ENCODE measurements at regions not wholly inside any gene's neighbourhood (a gene's known extent, or its start where the extent isn't known, plus 50 kb on each side); places are given as distances from the start of the nearest gene placed in this dataset.
A peak's percentile ranks its signal among the peaks of the same experiment; 100 is the strongest.
"Not testable (repeated sequence)": the region's sequence is repeated elsewhere in the genome, so short reads cannot be mapped to it uniquely, and the experiment has no call there.

- Histone ChIP-seq H3K27ac (no peak overlapping the region), H3K4me1 (no peaks in the 10 kb centered on the region), H3K36me3 (ENCODE audit: low read depth, missing control alignments) (no peaks in the 10 kb centered on the region), H3K9me3 (no peaks in the 10 kb centered on the region), H3K27me3 (no peaks in the 10 kb centered on the region), H3K4me3 (no peak overlapping the region)
- 69 to 85% methylated on average over 2 of the region's 2 CpGs for WGBS, 2 donors
- intact Hi-C loops (cut with DNase I; ENCODE audit: low total_unique reads), result no loop called here
- no peak for DNase-seq
- TF ChIP-seq POLR2A (IDR thresholded peaks at IDR 0.05), result no peak
- TF ChIP-seq, protein P1, sequence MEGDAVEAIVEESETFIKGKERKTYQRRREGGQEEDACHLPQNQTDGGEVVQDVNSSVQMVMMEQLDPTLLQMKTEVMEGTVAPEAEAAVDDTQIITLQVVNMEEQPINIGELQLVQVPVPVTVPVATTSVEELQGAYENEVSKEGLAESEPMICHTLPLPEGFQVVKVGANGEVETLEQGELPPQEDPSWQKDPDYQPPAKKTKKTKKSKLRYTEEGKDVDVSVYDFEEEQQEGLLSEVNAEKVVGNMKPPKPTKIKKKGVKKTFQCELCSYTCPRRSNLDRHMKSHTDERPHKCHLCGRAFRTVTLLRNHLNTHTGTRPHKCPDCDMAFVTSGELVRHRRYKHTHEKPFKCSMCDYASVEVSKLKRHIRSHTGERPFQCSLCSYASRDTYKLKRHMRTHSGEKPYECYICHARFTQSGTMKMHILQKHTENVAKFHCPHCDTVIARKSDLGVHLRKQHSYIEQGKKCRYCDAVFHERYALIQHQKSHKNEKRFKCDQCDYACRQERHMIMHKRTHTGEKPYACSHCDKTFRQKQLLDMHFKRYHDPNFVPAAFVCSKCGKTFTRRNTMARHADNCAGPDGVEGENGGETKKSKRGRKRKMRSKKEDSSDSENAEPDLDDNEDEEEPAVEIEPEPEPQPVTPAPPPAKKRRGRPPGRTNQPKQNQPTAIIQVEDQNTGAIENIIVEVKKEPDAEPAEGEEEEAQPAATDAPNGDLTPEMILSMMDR (IDR thresholded peaks at IDR 0.05), result no peak
Observed at GRCh38 chr4:131721883-131722282, 1427.2 kb upstream of the PCDH10 start.

DNA sequence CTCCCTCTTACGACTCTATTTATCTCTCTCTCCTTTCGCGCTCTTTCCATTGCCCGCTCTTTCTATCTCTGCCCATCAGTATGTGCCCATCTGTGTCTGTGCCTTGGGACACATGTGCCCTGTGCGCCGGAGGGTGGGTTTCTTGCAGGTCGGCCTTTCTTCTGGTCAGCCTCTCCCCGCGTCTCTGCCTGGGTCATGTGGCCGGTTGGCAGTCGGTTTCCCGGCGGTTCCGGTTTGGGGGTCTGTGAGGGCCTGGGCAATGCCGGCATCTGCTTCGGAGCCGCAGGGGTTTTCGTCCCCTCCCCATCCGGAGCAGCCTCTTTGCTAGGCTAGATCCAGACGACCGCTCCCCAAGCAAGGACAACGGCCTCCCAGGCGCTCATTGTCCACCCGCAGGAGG is 1426.0 kb upstream of the PCDH10 start:
- H3K9me3 ChIP-seq; H3K27ac ChIP-seq; H3K4me1 ChIP-seq; H3K36me3 ChIP-seq (ENCODE audit: low read depth, missing control alignments); DNase-seq; intact Hi-C loops (cut with DNase I; ENCODE audit: low total_unique reads); H3K4me3 ChIP-seq; H3K27me3 ChIP-seq: not testable (repeated sequence)
- WGBS, 2 donors, result 52 to 78% methylated on average over 3 to 14 of the region's 24 CpGs

- peak; percentile 87 for DNase-seq
- H3K36me3 ChIP-seq (ENCODE audit: low read depth, missing control alignments); H3K9me3 ChIP-seq; intact Hi-C loops (cut with DNase I; ENCODE audit: low total_unique reads); H3K27me3 ChIP-seq; H3K27ac ChIP-seq; H3K4me1 ChIP-seq: not testable (repeated sequence)
- WGBS, 2 donors, result 79% methylated on average over 36 of the region's 37 CpGs; no CpG with 5 or more reads in 1 of the 2 donors
- peak overlapping the region in 1 of 2 donors; percentile 13 for H3K4me3 ChIP-seq
Observed at GRCh38 chr4:131724847-131725246, 1424.2 kb upstream of the PCDH10 start.

DNA sequence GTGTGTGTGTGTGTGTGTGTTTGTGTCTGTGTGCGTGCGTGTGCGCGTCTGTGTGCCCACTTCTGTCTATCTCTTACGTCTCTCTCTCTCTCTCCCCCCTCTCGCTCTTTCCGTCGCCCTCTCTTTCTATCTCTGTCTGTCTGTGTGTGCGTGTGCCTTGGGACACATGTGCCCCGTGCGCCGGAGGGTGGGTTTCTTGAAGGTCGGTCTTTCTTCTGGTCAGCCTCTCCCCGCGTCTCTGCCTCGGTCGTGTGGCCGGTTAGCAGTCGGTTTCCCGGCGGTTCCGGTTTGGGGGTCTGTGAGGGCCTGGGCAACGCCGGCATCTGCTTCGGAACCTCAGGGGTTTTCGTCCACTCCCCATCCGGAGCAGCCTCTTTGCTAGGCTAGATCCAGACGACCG is 1423.6 kb upstream of the PCDH10 start:
- intact Hi-C loops (cut with DNase I; ENCODE audit: low total_unique reads); H3K9me3 ChIP-seq; H3K36me3 ChIP-seq (ENCODE audit: low read depth, missing control alignments); H3K4me3 ChIP-seq; H3K4me1 ChIP-seq; H3K27me3 ChIP-seq; H3K27ac ChIP-seq; DNase-seq: not testable (repeated sequence)
- WGBS, 2 donors, result 57 to 92% methylated on average over 7 to 27 of the region's 29 CpGs

GRCh38 chr4:131726940-131727339 is 1422.2 kb upstream of the PCDH10 start:
- intact Hi-C loops (cut with DNase I; ENCODE audit: low total_unique reads); H3K27me3 ChIP-seq; H3K9me3 ChIP-seq; H3K27ac ChIP-seq; H3K4me1 ChIP-seq; DNase-seq; H3K36me3 ChIP-seq (ENCODE audit: low read depth, missing control alignments); H3K4me3 ChIP-seq: not testable (repeated sequence)
- 65% methylated on average over 11 of the region's 28 CpGs; no CpG with 5 or more reads in 1 of the 2 donors for WGBS, 2 donors

- H3K27me3 ChIP-seq; H3K4me1 ChIP-seq; H3K9me3 ChIP-seq; H3K4me3 ChIP-seq; H3K36me3 ChIP-seq (ENCODE audit: low read depth, missing control alignments); intact Hi-C loops (cut with DNase I; ENCODE audit: low total_unique reads); H3K27ac ChIP-seq: not testable (repeated sequence)
- DNase-seq, result peak; percentile 33
- 65 to 77% methylated on average over 23 to 35 of the region's 40 CpGs for WGBS, 2 donors
Observed at GRCh38 chr4:131727418-131727817, 1421.7 kb upstream of the PCDH10 start.

DNA sequence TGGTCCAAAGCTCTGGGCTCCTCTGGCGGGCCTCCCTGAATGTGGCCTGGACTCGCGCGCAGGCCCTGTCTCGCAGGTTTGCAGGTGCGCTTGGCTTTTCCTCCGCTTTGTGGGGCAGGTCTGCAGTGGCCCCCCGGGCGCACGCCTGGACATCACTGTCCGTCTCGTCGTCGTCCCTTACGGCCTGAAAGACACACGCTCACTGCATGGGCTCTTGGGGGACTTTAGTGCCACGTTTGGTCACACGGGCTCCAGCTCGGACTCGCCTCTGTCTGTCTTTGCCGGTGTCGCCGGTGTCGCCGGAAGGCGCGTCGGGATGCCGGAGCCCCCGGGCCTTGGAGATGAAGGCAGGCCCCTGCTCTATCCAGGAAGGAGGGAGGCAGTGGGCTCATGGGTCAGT is 1419.9 kb upstream of the PCDH10 start:
- H3K4me3 ChIP-seq; H3K4me1 ChIP-seq; intact Hi-C loops (cut with DNase I; ENCODE audit: low total_unique reads); H3K36me3 ChIP-seq (ENCODE audit: low read depth, missing control alignments); DNase-seq; H3K27me3 ChIP-seq; H3K27ac ChIP-seq; H3K9me3 ChIP-seq: not testable (repeated sequence)
- 60 to 71% methylated on average over 8 to 30 of the region's 30 CpGs for WGBS, 2 donors

- intact Hi-C loops (cut with DNase I; ENCODE audit: low total_unique reads); H3K4me1 ChIP-seq; H3K36me3 ChIP-seq (ENCODE audit: low read depth, missing control alignments); H3K9me3 ChIP-seq; H3K27me3 ChIP-seq; H3K27ac ChIP-seq; H3K4me3 ChIP-seq: not testable (repeated sequence)
- 60 to 77% methylated on average over 9 to 49 of the region's 59 CpGs for WGBS, 2 donors
- DNase-seq, result peak; percentile 17
Observed at GRCh38 chr4:131729716-131730398, 1419.2 kb upstream of the PCDH10 start.

DNA sequence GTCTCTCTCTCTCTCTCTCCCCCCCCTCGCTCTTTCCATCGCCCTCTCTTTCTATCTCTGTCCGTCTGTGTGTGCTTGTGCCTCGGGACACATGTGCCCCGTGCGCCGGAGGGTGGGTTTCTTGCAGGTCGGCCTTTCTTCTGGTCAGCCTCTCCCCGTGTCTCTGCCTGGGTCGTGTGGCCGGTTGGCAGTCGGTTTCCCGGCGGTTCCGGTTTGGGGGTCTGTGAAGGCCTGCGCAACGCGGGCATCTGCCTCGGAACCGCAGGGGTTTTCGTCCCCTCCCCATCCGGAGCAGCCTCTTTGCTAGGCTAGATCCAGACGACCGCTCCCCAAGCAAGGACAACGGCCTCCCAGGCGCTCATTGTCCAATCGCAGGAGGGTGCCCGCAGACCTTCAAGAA is 1418.5 kb upstream of the PCDH10 start:
- H3K27ac ChIP-seq; intact Hi-C loops (cut with DNase I; ENCODE audit: low total_unique reads); H3K9me3 ChIP-seq; DNase-seq; H3K27me3 ChIP-seq; H3K4me3 ChIP-seq; H3K36me3 ChIP-seq (ENCODE audit: low read depth, missing control alignments); H3K4me1 ChIP-seq: not testable (repeated sequence)
- WGBS, 2 donors, result 40 to 89% methylated on average over 12 to 15 of the region's 28 CpGs

GRCh38 chr4:131732034-131732630 is 1417.0 kb upstream of the PCDH10 start:
- H3K9me3 ChIP-seq; H3K36me3 ChIP-seq (ENCODE audit: low read depth, missing control alignments); intact Hi-C loops (cut with DNase I; ENCODE audit: low total_unique reads); H3K27me3 ChIP-seq; H3K4me1 ChIP-seq; H3K27ac ChIP-seq; DNase-seq: not testable (repeated sequence)
- H3K4me3 ChIP-seq, result peak overlapping the region in 1 of 2 donors; percentile 29
- no CpG with 5 or more reads among the region's 47 CpGs for WGBS, 2 donors

- H3K27ac ChIP-seq; H3K27me3 ChIP-seq; H3K36me3 ChIP-seq (ENCODE audit: low read depth, missing control alignments); intact Hi-C loops (cut with DNase I; ENCODE audit: low total_unique reads); H3K4me3 ChIP-seq; DNase-seq; H3K9me3 ChIP-seq; H3K4me1 ChIP-seq: not testable (repeated sequence)
- 98% methylated on average over 20 of the region's 31 CpGs; no CpG with 5 or more reads in 1 of the 2 donors for WGBS, 2 donors
Observed at GRCh38 chr4:131734321-131734720, 1414.8 kb upstream of the PCDH10 start.

Data from testis (tissue), 2 donors.